ENCODE measurements at regions not wholly inside any gene's neighbourhood (a gene's known extent, or its start where the extent isn't known, plus 50 kb on each side); places are given as distances from the start of the nearest gene placed in this dataset.
"Not testable (repeated sequence)": the region's sequence is repeated elsewhere in the genome, so short reads cannot be mapped to it uniquely, and the experiment has no call there.

DNA sequence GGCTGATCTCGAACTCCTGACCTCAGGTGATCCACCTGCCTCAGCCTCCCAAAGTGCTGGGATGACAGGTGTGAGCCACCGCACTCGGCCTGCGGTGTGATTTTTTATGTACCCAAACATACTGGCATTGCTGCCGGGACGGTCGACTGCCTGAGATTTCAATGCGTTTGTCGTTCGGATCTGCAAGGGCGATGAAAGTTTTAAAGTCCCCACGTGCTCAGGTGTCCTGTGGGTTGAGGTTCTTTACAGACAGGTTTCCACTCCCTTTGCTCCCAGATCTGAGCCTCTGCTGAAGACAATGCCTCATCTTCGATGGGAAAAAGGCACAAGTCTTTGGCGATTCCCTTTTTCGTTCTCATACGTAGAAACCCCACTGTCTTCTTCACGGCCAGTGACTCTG, 78.1 kb upstream of the SHOX start:
- H3K27ac Mint-ChIP-seq = no peak overlapping the region
- DNase-seq (ENCODE audit: low spot score in 2 of 2, unreplicated experiment in 2 of 2) = no peak
- H3K36me3 Mint-ChIP-seq = no peaks in the 10 kb centered on the region
- no peak overlapping the region for H3K4me3 Mint-ChIP-seq
- H3K27me3 Mint-ChIP-seq (ENCODE audit: low read depth) = peaks cover 7% of the 10 kb centered on the region
- peaks cover 28% of the 10 kb centered on the region for H3K9me3 Mint-ChIP-seq
- no peaks in the 10 kb centered on the region for H3K4me1 Mint-ChIP-seq
- TF ChIP-seq, protein P1, sequence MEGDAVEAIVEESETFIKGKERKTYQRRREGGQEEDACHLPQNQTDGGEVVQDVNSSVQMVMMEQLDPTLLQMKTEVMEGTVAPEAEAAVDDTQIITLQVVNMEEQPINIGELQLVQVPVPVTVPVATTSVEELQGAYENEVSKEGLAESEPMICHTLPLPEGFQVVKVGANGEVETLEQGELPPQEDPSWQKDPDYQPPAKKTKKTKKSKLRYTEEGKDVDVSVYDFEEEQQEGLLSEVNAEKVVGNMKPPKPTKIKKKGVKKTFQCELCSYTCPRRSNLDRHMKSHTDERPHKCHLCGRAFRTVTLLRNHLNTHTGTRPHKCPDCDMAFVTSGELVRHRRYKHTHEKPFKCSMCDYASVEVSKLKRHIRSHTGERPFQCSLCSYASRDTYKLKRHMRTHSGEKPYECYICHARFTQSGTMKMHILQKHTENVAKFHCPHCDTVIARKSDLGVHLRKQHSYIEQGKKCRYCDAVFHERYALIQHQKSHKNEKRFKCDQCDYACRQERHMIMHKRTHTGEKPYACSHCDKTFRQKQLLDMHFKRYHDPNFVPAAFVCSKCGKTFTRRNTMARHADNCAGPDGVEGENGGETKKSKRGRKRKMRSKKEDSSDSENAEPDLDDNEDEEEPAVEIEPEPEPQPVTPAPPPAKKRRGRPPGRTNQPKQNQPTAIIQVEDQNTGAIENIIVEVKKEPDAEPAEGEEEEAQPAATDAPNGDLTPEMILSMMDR (IDR thresholded peaks at IDR 0.05; ENCODE audit: unreplicated experiment) = no peak

DNA sequence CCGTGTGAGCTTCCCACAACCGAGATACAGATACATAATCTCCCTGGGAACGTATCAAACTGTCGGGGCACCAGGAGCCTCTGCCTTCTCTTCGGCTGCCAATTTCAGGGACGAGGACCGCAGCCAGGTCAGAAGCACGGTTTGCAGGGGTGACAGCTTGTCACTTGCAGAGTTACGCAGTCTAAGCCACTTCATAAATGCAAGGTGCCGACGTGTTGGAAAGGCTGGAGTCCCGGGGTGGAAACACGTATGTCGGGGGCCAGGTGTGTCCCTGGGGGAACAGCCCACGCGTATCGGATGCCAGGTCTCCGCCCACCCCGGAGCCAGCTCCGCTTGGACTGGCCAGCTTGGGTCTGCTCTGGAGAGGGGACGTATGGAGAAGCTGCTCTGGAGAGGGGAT, 76.3 kb upstream of the SHOX start:
- TF ChIP-seq, protein P1 (IDR thresholded peaks at IDR 0.05; ENCODE audit: unreplicated experiment) = no peak
- Mint-ChIP-seq H3K9me3 (peaks cover 23% of the 10 kb centered on the region), H3K27me3 (ENCODE audit: low read depth) (peaks cover 7% of the 10 kb centered on the region), H3K4me3 (no peak overlapping the region), H3K36me3 (no peaks in the 10 kb centered on the region), H3K4me1 (no peaks in the 10 kb centered on the region), H3K27ac (no peak overlapping the region)
- no peak for DNase-seq (ENCODE audit: low spot score in 2 of 2, unreplicated experiment in 2 of 2)

DNA sequence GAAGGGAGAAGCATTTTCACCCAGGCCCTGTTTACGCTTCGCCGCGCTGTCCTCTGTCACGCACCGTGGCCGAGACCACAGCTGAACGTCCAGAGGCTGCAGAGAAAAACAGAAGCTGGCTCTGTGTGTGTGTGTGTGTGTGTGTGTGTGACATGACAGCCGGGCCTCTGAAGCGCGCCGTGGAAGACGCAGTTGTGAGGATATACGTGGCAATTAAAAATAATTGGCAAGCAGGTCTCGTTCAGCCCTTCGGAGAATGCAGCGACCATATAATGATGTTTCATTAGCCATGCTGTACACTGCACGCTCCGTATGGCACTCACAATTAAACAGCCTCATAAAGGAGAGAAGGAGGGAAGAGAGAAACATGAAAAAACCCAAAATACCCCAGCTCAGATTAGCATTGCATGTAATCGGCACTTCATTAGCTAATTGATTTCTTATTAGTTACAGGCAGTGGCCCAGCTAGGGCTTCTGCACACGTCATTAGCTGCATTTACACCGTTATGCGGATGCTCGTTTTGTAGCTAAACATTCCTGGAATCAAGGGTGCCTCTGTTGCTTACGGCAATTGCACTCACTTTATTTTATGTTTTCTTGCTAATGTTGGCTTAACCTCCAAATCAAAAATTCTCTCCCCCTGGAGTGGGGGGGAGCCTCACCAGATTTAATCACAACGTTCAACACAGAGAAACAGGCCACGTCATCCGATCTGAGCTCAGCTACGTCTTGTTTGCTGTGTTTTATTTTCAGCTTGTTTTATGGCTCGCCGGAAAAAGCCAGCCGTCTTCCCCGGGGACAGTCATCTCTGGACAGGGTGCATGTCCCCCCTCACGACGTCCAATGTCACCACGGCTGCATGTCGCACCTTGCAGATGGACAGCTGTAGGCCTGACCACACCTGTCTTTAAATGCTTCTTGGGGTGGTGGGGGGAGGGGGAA, 74.6 kb upstream of the SHOX start:
- Mint-ChIP-seq H3K27ac (no peak overlapping the region), H3K4me3 (no peak overlapping the region), H3K9me3 (peaks cover 6% of the 10 kb centered on the region), H3K4me1 (no peaks in the 10 kb centered on the region), H3K36me3 (no peaks in the 10 kb centered on the region), H3K27me3 (ENCODE audit: low read depth) (peaks cover 7% of the 10 kb centered on the region)
- no peak for DNase-seq (ENCODE audit: low spot score in 2 of 2, unreplicated experiment in 2 of 2)
- TF ChIP-seq, protein P1 (IDR thresholded peaks at IDR 0.05; ENCODE audit: unreplicated experiment) = no peak

DNA sequence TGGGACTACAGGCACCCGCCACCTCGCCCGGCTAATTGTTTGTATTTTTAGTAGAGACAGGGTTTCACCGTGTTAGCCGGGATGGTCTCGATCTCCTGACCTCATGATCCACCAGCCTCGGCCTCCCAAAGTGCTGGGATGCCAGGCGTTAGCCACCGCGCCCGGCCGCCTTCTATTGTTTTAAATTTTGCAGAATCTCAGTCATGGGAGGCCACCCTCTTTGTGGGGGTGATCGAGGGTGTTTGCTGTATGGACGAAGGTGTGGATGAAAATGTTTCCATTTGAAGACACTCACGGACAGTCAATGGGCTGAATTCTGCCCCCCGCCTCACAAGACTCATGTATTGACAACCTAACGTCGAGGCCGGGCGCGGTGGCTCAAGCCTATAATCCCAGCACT, 73.0 kb upstream of the SHOX start:
- not testable (repeated sequence) for H3K36me3 Mint-ChIP-seq; H3K4me3 Mint-ChIP-seq; DNase-seq (ENCODE audit: low spot score in 2 of 2, unreplicated experiment in 2 of 2); H3K4me1 Mint-ChIP-seq; H3K27ac Mint-ChIP-seq; H3K27me3 Mint-ChIP-seq (ENCODE audit: low read depth)
- H3K9me3 Mint-ChIP-seq = peaks cover 13% of the 10 kb centered on the region

DNA sequence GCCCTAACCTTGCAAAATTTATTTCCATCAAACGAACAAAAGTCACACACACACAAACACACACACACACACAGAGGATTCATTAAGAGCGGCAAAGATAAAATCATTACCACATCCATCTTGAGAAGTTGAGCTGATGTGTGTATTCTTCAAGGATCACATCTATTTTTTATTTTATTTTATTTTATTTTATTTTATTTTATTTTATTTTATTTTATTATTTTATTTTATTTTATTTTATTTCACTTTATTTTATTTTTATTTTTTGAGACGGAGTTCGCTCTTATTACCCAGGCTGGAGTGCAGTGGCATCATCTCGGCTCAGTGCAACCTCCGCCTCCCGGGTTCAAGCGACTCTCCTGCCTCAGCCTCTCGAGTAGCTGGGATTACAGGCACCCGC, 71.3 kb upstream of the SHOX start:
- not testable (repeated sequence) for H3K27me3 Mint-ChIP-seq (ENCODE audit: low read depth); DNase-seq (ENCODE audit: low spot score in 2 of 2, unreplicated experiment in 2 of 2); H3K4me1 Mint-ChIP-seq; H3K27ac Mint-ChIP-seq; H3K4me3 Mint-ChIP-seq; H3K36me3 Mint-ChIP-seq
- H3K9me3 Mint-ChIP-seq = peaks cover 13% of the 10 kb centered on the region

DNA sequence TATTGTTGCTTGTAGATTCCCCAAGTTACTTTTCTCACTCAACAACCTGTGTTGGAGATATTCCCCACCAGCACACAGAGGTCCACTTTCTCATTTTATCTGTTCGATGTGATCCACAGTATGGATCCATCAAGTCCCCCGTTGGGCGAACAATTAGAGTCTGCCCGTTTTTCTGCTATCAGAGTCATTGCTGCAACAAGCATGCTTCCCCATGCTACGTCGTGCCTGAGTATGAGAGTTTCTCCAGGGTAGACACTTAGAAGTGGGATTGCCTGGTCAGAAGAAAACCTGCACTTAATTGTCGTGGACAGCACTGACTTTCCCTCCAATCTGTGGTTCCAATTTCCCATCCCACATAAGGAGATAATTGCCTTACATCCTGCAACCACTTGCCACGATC, 62.7 kb upstream of the SHOX start:
- Mint-ChIP-seq H3K4me1 (no peaks in the 10 kb centered on the region), H3K27me3 (ENCODE audit: low read depth) (no peaks in the 10 kb centered on the region), H3K27ac (no peak overlapping the region), H3K4me3 (no peak overlapping the region), H3K36me3 (no peaks in the 10 kb centered on the region), H3K9me3 (peaks cover 25% of the 10 kb centered on the region)
- no peak for DNase-seq (ENCODE audit: low spot score in 2 of 2, unreplicated experiment in 2 of 2)
- TF ChIP-seq, protein P1 (IDR thresholded peaks at IDR 0.05; ENCODE audit: unreplicated experiment) = no peak

Data from mesothelial cell of epicardium (in vitro differentiated cells).